ENCODE measurements at regions not wholly inside any gene's neighbourhood (a gene's known extent, or its start where the extent isn't known, plus 50 kb on each side); places are given as distances from the start of the nearest gene placed in this dataset.

GRCh38 chr10:107264742-107265141, 100.2 kb upstream of the SORCS1 start:
- no peak overlapping the region for H3K4me3 Mint-ChIP-seq (ENCODE audit: unreplicated experiment)
- no peaks in the 10 kb centered on the region for H3K4me1 Mint-ChIP-seq (ENCODE audit: low read depth, unreplicated experiment)
- H3K9me3 Mint-ChIP-seq (ENCODE audit: unreplicated experiment) = no peaks in the 10 kb centered on the region
- CTCF ChIA-PET = no interaction called here
- peak in 1 of 2 experiments; percentile 1 for DNase-seq
- H3K4me3 ChIP-seq (ENCODE audit: low read depth, low read length) = no peak overlapping the region
- BruUV-seq (replicated peaks) = no TSS peak
- H3K9me3 ChIP-seq = no peaks in the 10 kb centered on the region
- POLR2A ChIA-PET = no interaction called here
- H3K36me3 ChIP-seq (ENCODE audit: control insufficient read depth, insufficient read depth, low read length) = no peaks in the 10 kb centered on the region
- no peak overlapping the region for H3K27ac Mint-ChIP-seq (ENCODE audit: unreplicated experiment)
- H3K27me3 ChIP-seq (replicated peaks; ENCODE audit: control insufficient read depth, insufficient read depth, low read length) = no peaks in the 10 kb centered on the region
- no peaks in the 10 kb centered on the region for H3K36me3 Mint-ChIP-seq (ENCODE audit: insufficient read depth, unreplicated experiment)
- no peak for TF ChIP-seq CTCF (IDR thresholded peaks at IDR 0.05; ENCODE audit: insufficient read depth in 1 of 2, low read depth in 1 of 2, low read length in 1 of 2, severe bottlenecking in 1 of 2, unreplicated experiment in 1 of 2)
- H3K4me1 ChIP-seq = no peaks in the 10 kb centered on the region
- intact Hi-C loops (cut with micrococcal nuclease; ENCODE audit: unreplicated experiment) = loop anchor here (1.0 kb wide), 1 partner anchor 559 kb away; no protein-coding TSS in a partner anchor
- peaks cover 3% of the 10 kb centered on the region for H3K27me3 Mint-ChIP-seq (ENCODE audit: insufficient read depth, unreplicated experiment)

- TF ChIP-seq CTCF (IDR thresholded peaks at IDR 0.05; ENCODE audit: insufficient read depth in 1 of 2, low read depth in 1 of 2, low read length in 1 of 2, severe bottlenecking in 1 of 2, unreplicated experiment in 1 of 2) = no peak
- CTCF ChIA-PET = no interaction called here
- Mint-ChIP-seq H3K9me3 (ENCODE audit: unreplicated experiment) (no peaks in the 10 kb centered on the region), H3K27ac (ENCODE audit: unreplicated experiment) (no peak overlapping the region), H3K27me3 (ENCODE audit: insufficient read depth, unreplicated experiment) (peaks cover 3% of the 10 kb centered on the region), H3K36me3 (ENCODE audit: insufficient read depth, unreplicated experiment) (no peaks in the 10 kb centered on the region), H3K4me3 (ENCODE audit: unreplicated experiment) (no peak overlapping the region), H3K4me1 (ENCODE audit: low read depth, unreplicated experiment) (no peaks in the 10 kb centered on the region)
- BruUV-seq (replicated peaks) = no TSS peak
- Histone ChIP-seq H3K9me3 (no peaks in the 10 kb centered on the region), H3K36me3 (ENCODE audit: control insufficient read depth, insufficient read depth, low read length) (no peaks in the 10 kb centered on the region), H3K27me3 (replicated peaks; ENCODE audit: control insufficient read depth, insufficient read depth, low read length) (no peaks in the 10 kb centered on the region), H3K4me3 (ENCODE audit: low read depth, low read length) (no peak overlapping the region), H3K4me1 (peaks cover 6% of the 10 kb centered on the region; the same call in 1 of the 2 replicates)
- POLR2A ChIA-PET = no interaction called here
- intact Hi-C loops (cut with micrococcal nuclease; ENCODE audit: unreplicated experiment) = no loop called here
- DNase-seq = no peak
These were observed 79.6 kb upstream of the SORCS1 start for GRCh38 chr10:107244122-107244521.

GRCh38 chr10:107238275-107238674, 73.8 kb upstream of the SORCS1 start:
- intact Hi-C loops (cut with micrococcal nuclease; ENCODE audit: unreplicated experiment) = no loop called here
- peaks cover 6% of the 10 kb centered on the region; the same call in 1 of the 2 replicates for H3K4me1 ChIP-seq
- no peaks in the 10 kb centered on the region for H3K4me1 Mint-ChIP-seq (ENCODE audit: low read depth, unreplicated experiment)
- H3K4me3 Mint-ChIP-seq (ENCODE audit: unreplicated experiment) = no peak overlapping the region
- H3K27me3 Mint-ChIP-seq (ENCODE audit: insufficient read depth, unreplicated experiment) = peaks cover under 1% of the 10 kb centered on the region
- H3K27ac Mint-ChIP-seq (ENCODE audit: unreplicated experiment) = no peak overlapping the region
- no peak for DNase-seq
- CTCF ChIA-PET = no interaction called here
- no TSS peak for BruUV-seq (replicated peaks)
- H3K36me3 ChIP-seq (ENCODE audit: control insufficient read depth, insufficient read depth, low read length) = no peaks in the 10 kb centered on the region
- H3K9me3 Mint-ChIP-seq (ENCODE audit: unreplicated experiment) = no peaks in the 10 kb centered on the region
- TF ChIP-seq CTCF (IDR thresholded peaks at IDR 0.05; ENCODE audit: insufficient read depth in 1 of 2, low read depth in 1 of 2, low read length in 1 of 2, severe bottlenecking in 1 of 2, unreplicated experiment in 1 of 2) = no peak
- H3K36me3 Mint-ChIP-seq (ENCODE audit: insufficient read depth, unreplicated experiment) = no peaks in the 10 kb centered on the region
- POLR2A ChIA-PET = no interaction called here
- no peak overlapping the region for H3K4me3 ChIP-seq (ENCODE audit: low read depth, low read length)
- no peaks in the 10 kb centered on the region for H3K27me3 ChIP-seq (replicated peaks; ENCODE audit: control insufficient read depth, insufficient read depth, low read length)
- H3K9me3 ChIP-seq = no peaks in the 10 kb centered on the region
